Parathyroid adenoma (tissue), 2 donors: ENCODE measurements at regions not wholly inside any gene's neighbourhood (a gene's known extent, or its start where the extent isn't known, plus 50 kb on each side); places are given as distances from the start of the nearest gene placed in this dataset.

ENCODE experiments used
- H2AFZ ChIP-seq: fragments of 300-600 bp; sonication (generic); one replicate; pipeline ENCODE4 v1.7.0; 2017; ENCODE audit warnings: antibody characterized with exemption, mild to moderate bottlenecking
- H3K27ac ChIP-seq: fragments of 300-600 bp; sonication (generic); one replicate; pipeline ENCODE4 v1.7.0; 2017
- H3K27me3 ChIP-seq: fragments of 300-600 bp; sonication (generic); one replicate; pipeline ENCODE4 v1.7.0; 2017; ENCODE audit warnings: low read length; ENCODE audit not compliant: control insufficient read depth, insufficient read depth
- H3K36me3 ChIP-seq: fragments of 300-600 bp; sonication (generic); one replicate; pipeline ENCODE4 v1.7.0; 2017; ENCODE audit warnings: low read length; ENCODE audit not compliant: control insufficient read depth, insufficient read depth
- H3K4me1 ChIP-seq: fragments of 300-600 bp; sonication (generic); one replicate; pipeline ENCODE4 v1.7.0; 2017; ENCODE audit warnings: control low read depth
- H3K4me2 ChIP-seq: fragments of 300-600 bp; sonication (generic); one replicate; pipeline ENCODE4 v1.7.0; 2017; ENCODE audit warnings: low read length
- H3K4me3 ChIP-seq: fragments of 300-600 bp; sonication (generic); one replicate; pipeline ENCODE4 v1.7.0; 2017; ENCODE audit warnings: low read depth, low read length
- H3K79me2 ChIP-seq: fragments of 300-600 bp; sonication (generic); one replicate; pipeline ENCODE4 v1.7.0; 2017; ENCODE audit warnings: control low read depth
- H3K9ac ChIP-seq: fragments of 300-600 bp; sonication (generic); one replicate; pipeline ENCODE4 v1.7.0; 2017; ENCODE audit warnings: mild to moderate bottlenecking
- H3K9me3 ChIP-seq: fragments of 300-600 bp; sonication (generic); one replicate; pipeline ENCODE4 v1.7.0; 2017; ENCODE audit warnings: low read length; ENCODE audit not compliant: control insufficient read depth
- TF ChIP-seq, protein P1 (sequence below): fragments of 300-600 bp; sonication (generic); IDR thresholded peaks from one replicate; pipeline ENCODE4 v1.7.0; 2017; ENCODE audit warnings: antibody characterized with exemption, mild to moderate bottlenecking
- donor health status: primary hyperparathyroidism.

DNA sequence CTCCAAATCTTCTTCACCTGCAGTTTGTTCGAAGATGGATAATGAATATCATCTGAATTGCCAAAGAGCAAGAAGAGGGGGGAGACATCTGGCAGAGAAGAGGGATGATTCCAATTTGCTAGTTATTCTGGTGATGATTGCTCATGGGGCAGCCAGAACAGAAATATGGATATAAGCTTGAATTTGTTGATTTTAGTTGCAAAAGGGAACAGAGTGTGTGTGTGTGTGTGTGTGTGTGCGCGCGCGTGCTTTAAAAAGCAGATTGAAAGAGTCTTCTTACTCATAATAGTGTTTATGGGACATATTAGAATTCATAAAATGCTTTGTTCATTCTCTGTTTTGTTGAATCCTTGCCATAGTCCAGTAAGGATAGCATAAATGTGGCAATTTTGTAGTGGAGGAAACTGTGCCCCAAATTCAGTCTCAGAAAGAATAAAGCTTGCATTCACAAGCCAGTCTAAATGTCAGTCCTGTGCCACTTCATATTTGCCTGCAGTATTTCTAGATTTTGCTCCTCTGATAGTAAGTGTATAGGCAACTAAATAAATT lies 436.3 kb upstream of the KLF4 start:
- H3K4me2 ChIP-seq = no peak overlapping the region
- TF ChIP-seq, protein P1, sequence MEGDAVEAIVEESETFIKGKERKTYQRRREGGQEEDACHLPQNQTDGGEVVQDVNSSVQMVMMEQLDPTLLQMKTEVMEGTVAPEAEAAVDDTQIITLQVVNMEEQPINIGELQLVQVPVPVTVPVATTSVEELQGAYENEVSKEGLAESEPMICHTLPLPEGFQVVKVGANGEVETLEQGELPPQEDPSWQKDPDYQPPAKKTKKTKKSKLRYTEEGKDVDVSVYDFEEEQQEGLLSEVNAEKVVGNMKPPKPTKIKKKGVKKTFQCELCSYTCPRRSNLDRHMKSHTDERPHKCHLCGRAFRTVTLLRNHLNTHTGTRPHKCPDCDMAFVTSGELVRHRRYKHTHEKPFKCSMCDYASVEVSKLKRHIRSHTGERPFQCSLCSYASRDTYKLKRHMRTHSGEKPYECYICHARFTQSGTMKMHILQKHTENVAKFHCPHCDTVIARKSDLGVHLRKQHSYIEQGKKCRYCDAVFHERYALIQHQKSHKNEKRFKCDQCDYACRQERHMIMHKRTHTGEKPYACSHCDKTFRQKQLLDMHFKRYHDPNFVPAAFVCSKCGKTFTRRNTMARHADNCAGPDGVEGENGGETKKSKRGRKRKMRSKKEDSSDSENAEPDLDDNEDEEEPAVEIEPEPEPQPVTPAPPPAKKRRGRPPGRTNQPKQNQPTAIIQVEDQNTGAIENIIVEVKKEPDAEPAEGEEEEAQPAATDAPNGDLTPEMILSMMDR = no peak
- no peak overlapping the region for H3K27ac ChIP-seq
- no peaks in the 10 kb centered on the region for H3K36me3 ChIP-seq
- no peak overlapping the region for H3K4me3 ChIP-seq
- no peaks in the 10 kb centered on the region for H3K4me1 ChIP-seq
- no peaks in the 10 kb centered on the region for H3K27me3 ChIP-seq
- no peak overlapping the region for H2AFZ ChIP-seq
- no peaks in the 10 kb centered on the region for H3K79me2 ChIP-seq
- no peaks in the 10 kb centered on the region for H3K9me3 ChIP-seq
- H3K9ac ChIP-seq = no peak overlapping the region

DNA sequence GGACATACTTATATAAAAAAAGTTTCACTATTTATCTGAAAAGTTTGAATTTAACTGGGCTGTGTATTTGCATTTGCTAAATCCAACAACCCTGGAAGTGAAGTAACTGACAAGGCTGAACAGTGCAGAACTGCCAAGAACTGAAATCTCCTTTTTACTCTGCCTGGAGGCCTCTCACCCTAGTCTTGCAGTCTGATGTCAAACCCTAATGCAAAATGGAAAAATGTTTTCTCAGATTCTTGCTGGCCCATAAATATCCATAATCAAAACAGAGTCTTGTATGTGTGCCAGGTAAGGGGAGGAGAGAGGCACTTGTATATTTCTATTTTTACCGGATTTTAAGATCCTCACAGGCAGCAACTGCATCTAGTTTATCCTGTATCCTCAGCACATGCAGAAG lies 432.7 kb upstream of the KLF4 start:
- TF ChIP-seq, protein P1 = no peak
- no peaks in the 10 kb centered on the region for H3K79me2 ChIP-seq
- H3K4me1 ChIP-seq = no peaks in the 10 kb centered on the region
- no peak overlapping the region for H2AFZ ChIP-seq
- no peaks in the 10 kb centered on the region for H3K27me3 ChIP-seq
- H3K4me2 ChIP-seq = no peak overlapping the region
- H3K4me3 ChIP-seq = no peak overlapping the region
- H3K27ac ChIP-seq = no peak overlapping the region
- no peaks in the 10 kb centered on the region for H3K9me3 ChIP-seq
- H3K36me3 ChIP-seq = no peaks in the 10 kb centered on the region
- H3K9ac ChIP-seq = no peak overlapping the region

- H3K36me3 ChIP-seq = no peaks in the 10 kb centered on the region
- H2AFZ ChIP-seq = no peak overlapping the region
- H3K4me1 ChIP-seq = no peaks in the 10 kb centered on the region
- H3K79me2 ChIP-seq = no peaks in the 10 kb centered on the region
- H3K9me3 ChIP-seq = no peaks in the 10 kb centered on the region
- TF ChIP-seq, protein P1 = no peak
- no peak overlapping the region for H3K27ac ChIP-seq
- H3K27me3 ChIP-seq = no peaks in the 10 kb centered on the region
- no peak overlapping the region for H3K4me2 ChIP-seq
- H3K4me3 ChIP-seq = no peak overlapping the region
- no peak overlapping the region for H3K9ac ChIP-seq
Observed at GRCh38 chr9:107919263-107919662, 429.7 kb upstream of the KLF4 start.

GRCh38 chr9:107918749-107919148 lies 429.2 kb upstream of the KLF4 start:
- no peak overlapping the region for H3K4me3 ChIP-seq
- TF ChIP-seq, protein P1 = no peak
- H3K9me3 ChIP-seq = no peaks in the 10 kb centered on the region
- no peaks in the 10 kb centered on the region for H3K36me3 ChIP-seq
- H3K27me3 ChIP-seq = no peaks in the 10 kb centered on the region
- H3K4me2 ChIP-seq = no peak overlapping the region
- H3K27ac ChIP-seq = no peak overlapping the region
- no peaks in the 10 kb centered on the region for H3K4me1 ChIP-seq
- H2AFZ ChIP-seq = no peak overlapping the region
- H3K79me2 ChIP-seq = no peaks in the 10 kb centered on the region
- H3K9ac ChIP-seq = no peak overlapping the region

DNA sequence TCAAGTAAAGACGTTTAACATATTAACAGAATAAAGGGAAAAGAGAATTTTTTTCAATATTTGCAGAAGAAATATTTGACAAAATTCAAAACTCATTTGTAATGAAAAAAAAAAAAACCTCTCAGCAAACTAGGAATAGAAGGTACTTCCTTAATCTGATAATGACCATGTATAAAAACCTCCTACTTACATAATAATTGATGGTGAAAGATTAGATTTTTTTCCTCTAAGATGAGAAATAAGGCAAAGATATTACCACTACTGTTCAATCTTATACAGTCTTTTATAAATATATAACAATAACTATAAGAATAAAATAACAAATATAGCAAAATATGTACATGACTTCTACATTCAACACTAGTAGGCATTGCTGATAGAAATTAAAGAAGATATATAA lies 424.6 kb upstream of the KLF4 start:
- Histone ChIP-seq H3K4me1 (no peaks in the 10 kb centered on the region), H3K9ac (no peak overlapping the region), H3K27me3 (no peaks in the 10 kb centered on the region), H3K79me2 (no peaks in the 10 kb centered on the region), H3K36me3 (no peaks in the 10 kb centered on the region), H3K4me2 (no peak overlapping the region), H2AFZ (no peak overlapping the region), H3K4me3 (no peak overlapping the region), H3K9me3 (no peaks in the 10 kb centered on the region), H3K27ac (no peak overlapping the region)
- TF ChIP-seq, protein P1 = no peak
